Erythroblast (primary cell): ENCODE measurements at regions not wholly inside any gene's neighbourhood (a gene's known extent, or its start where the extent isn't known, plus 50 kb on each side); places are given as distances from the start of the nearest gene placed in this dataset.

ENCODE experiments used
- GATA1 ChIP-seq: IDR thresholded peaks from 2 replicates; pipeline ENCODE4 v1.6.1; 2011; ENCODE audit warnings: low read depth, mild to moderate bottlenecking, control low read depth, low read length, moderate library complexity
- POLR2A ChIP-seq: IDR thresholded peaks from 2 replicates; pipeline ENCODE4 v1.6.1; 2011; ENCODE audit warnings: mild to moderate bottlenecking, low read length

- TF ChIP-seq GATA1 = no peak
- TF ChIP-seq POLR2A = no peak
These were observed 128.5 kb upstream of the STEAP1 start for GRCh38 chr7:90025771-90026170.
